DOHH2 (cell line): ENCODE measurements at regions not wholly inside any gene's neighbourhood (a gene's known extent, or its start where the extent isn't known, plus 50 kb on each side); places are given as distances from the start of the nearest gene placed in this dataset.

Experiments used
- EZH2phosphoT487 ChIP-seq: fragments of 200-600 bp; sonication (generic); IDR thresholded peaks from 2 replicates; pipeline ENCODE4 v1.6.1; 2017; ENCODE audit warnings: borderline replicate concordance, mild to moderate bottlenecking, antibody characterized with exemption, low read length, moderate library complexity, mixed read lengths
- TF ChIP-seq, protein P1 (sequence below): fragments of 200-600 bp; sonication (generic); IDR thresholded peaks from one replicate; pipeline ENCODE4 v1.5.1; 2014; ENCODE audit warnings: antibody characterized with exemption, mild to moderate bottlenecking, low read depth, low read length; ENCODE audit not compliant: poor library complexity, severe bottlenecking

DNA sequence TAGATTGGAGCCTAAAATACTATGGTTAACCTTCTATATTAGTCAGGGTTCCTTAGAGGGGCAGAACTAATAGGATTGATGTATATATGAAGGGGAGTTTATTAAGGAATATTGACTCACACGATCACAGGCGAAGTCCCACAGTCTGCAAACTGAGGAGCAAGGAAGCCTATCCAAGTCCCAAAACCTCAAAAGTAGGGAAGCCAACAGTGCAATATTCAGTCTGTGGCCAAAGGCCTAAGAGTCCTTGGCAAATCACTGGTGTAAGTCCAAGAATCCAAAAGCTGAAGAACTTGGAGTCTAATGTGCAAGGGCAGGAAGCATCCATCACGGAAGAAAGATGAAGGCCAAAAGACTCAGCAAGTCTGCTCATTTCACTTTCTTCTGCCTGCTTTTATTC, 133.5 kb upstream of the ADGRF1 start:
- TF ChIP-seq, protein P1, sequence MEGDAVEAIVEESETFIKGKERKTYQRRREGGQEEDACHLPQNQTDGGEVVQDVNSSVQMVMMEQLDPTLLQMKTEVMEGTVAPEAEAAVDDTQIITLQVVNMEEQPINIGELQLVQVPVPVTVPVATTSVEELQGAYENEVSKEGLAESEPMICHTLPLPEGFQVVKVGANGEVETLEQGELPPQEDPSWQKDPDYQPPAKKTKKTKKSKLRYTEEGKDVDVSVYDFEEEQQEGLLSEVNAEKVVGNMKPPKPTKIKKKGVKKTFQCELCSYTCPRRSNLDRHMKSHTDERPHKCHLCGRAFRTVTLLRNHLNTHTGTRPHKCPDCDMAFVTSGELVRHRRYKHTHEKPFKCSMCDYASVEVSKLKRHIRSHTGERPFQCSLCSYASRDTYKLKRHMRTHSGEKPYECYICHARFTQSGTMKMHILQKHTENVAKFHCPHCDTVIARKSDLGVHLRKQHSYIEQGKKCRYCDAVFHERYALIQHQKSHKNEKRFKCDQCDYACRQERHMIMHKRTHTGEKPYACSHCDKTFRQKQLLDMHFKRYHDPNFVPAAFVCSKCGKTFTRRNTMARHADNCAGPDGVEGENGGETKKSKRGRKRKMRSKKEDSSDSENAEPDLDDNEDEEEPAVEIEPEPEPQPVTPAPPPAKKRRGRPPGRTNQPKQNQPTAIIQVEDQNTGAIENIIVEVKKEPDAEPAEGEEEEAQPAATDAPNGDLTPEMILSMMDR: no peak
- TF ChIP-seq EZH2phosphoT487: no peak
